B cell (primary cell): ENCODE measurements at regions not wholly inside any gene's neighbourhood (a gene's known extent, or its start where the extent isn't known, plus 50 kb on each side); places are given as distances from the start of the nearest gene placed in this dataset.

Experiments
- EZH2 ChIP-seq: IDR thresholded peaks from 2 replicates; pipeline ENCODE4 v1.6.1; 2012; ENCODE audit warnings: borderline replicate concordance, low read depth, mild to moderate bottlenecking, moderate library complexity, low read length; ENCODE audit not compliant: insufficient read depth, poor library complexity, severe bottlenecking
- TF ChIP-seq, protein P1 (sequence below): fragments of 200-600 bp; IDR thresholded peaks from one replicate; pipeline ENCODE4 v1.8.0; 2022; ENCODE audit warnings: antibody characterized with exemption, mild to moderate bottlenecking

DNA sequence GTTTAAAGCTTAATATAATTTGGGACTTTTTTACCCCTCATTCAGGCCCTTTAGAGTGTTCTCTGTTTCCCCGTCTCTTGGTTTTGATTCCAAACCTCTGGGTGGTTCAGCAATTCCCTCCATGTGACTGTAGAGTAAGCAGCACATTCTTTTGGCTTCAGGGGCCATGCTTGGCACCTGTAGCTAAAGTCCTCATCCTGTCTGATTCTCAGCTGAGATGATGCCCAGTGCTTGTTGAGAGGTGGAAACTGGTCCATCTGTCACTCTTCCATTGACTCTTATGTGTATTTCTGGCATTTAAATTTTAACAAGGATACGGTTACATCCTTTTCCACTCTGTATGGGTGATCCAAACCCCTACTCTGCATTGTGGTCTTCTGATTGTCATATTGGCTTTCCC is 127.1 kb downstream of the DIO2 start:
- TF ChIP-seq, protein P1, sequence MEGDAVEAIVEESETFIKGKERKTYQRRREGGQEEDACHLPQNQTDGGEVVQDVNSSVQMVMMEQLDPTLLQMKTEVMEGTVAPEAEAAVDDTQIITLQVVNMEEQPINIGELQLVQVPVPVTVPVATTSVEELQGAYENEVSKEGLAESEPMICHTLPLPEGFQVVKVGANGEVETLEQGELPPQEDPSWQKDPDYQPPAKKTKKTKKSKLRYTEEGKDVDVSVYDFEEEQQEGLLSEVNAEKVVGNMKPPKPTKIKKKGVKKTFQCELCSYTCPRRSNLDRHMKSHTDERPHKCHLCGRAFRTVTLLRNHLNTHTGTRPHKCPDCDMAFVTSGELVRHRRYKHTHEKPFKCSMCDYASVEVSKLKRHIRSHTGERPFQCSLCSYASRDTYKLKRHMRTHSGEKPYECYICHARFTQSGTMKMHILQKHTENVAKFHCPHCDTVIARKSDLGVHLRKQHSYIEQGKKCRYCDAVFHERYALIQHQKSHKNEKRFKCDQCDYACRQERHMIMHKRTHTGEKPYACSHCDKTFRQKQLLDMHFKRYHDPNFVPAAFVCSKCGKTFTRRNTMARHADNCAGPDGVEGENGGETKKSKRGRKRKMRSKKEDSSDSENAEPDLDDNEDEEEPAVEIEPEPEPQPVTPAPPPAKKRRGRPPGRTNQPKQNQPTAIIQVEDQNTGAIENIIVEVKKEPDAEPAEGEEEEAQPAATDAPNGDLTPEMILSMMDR = no peak
- no peak for TF ChIP-seq EZH2
